ENCODE measurements at regions not wholly inside any gene's neighbourhood (a gene's known extent, or its start where the extent isn't known, plus 50 kb on each side); places are given as distances from the start of the nearest gene placed in this dataset.

- TF ChIP-seq, protein P1, sequence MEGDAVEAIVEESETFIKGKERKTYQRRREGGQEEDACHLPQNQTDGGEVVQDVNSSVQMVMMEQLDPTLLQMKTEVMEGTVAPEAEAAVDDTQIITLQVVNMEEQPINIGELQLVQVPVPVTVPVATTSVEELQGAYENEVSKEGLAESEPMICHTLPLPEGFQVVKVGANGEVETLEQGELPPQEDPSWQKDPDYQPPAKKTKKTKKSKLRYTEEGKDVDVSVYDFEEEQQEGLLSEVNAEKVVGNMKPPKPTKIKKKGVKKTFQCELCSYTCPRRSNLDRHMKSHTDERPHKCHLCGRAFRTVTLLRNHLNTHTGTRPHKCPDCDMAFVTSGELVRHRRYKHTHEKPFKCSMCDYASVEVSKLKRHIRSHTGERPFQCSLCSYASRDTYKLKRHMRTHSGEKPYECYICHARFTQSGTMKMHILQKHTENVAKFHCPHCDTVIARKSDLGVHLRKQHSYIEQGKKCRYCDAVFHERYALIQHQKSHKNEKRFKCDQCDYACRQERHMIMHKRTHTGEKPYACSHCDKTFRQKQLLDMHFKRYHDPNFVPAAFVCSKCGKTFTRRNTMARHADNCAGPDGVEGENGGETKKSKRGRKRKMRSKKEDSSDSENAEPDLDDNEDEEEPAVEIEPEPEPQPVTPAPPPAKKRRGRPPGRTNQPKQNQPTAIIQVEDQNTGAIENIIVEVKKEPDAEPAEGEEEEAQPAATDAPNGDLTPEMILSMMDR (IDR thresholded peaks at IDR 0.05; ENCODE audit: low read depth, low read length, missing input control), result no peak
- TF ChIP-seq REST (IDR thresholded peaks at IDR 0.05) (no peak), SP1 (IDR thresholded peaks at IDR 0.05) (no peak), TAF1 (conservative IDR thresholded peaks at IDR 0.05) (no peak), MAX (IDR thresholded peaks at IDR 0.05) (no peak), JUND (IDR thresholded peaks at IDR 0.05) (no peak), YY1 (IDR thresholded peaks at IDR 0.05) (no peak), FOXA1 (IDR thresholded peaks at IDR 0.05) (no peak), EGR1 (IDR thresholded peaks at IDR 0.05; ENCODE audit: low read depth in 2 of 2) (no peak), RXRA (IDR thresholded peaks at IDR 0.05) (no peak), NR2F2 (IDR thresholded peaks at IDR 0.05) (no peak), ATF3 (IDR thresholded peaks at IDR 0.05) (no peak), HNF4G (IDR thresholded peaks at IDR 0.05) (no peak)
- TF ChIP-seq, protein P2, sequence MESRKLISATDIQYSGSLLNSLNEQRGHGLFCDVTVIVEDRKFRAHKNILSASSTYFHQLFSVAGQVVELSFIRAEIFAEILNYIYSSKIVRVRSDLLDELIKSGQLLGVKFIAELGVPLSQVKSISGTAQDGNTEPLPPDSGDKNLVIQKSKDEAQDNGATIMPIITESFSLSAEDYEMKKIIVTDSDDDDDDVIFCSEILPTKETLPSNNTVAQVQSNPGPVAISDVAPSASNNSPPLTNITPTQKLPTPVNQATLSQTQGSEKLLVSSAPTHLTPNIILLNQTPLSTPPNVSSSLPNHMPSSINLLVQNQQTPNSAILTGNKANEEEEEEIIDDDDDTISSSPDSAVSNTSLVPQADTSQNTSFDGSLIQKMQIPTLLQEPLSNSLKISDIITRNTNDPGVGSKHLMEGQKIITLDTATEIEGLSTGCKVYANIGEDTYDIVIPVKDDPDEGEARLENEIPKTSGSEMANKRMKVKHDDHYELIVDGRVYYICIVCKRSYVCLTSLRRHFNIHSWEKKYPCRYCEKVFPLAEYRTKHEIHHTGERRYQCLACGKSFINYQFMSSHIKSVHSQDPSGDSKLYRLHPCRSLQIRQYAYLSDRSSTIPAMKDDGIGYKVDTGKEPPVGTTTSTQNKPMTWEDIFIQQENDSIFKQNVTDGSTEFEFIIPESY (IDR thresholded peaks at IDR 0.05), result no peak
Measured at GRCh38 chr18:79616651-79617510, 62.7 kb upstream of the CTDP1 start.

Measured in liver (tissue), 3 donors.